Sigmoid colon (tissue), 4 donors: ENCODE measurements at regions not wholly inside any gene's neighbourhood (a gene's known extent, or its start where the extent isn't known, plus 50 kb on each side); places are given as distances from the start of the nearest gene placed in this dataset.
"Not testable (repeated sequence)": the region's sequence is repeated elsewhere in the genome, so short reads cannot be mapped to it uniquely, and the experiment has no call there.

Experiments
- POLR2A ChIP-seq, 2 donors: fragments of 450-650 bp; IDR thresholded peaks; one replicate each; pipeline ENCODE4 v1.6.1; 2016; ENCODE audit warnings: antibody characterized with exemption in 2 of 2, mild to moderate bottlenecking in 2 of 2, moderate library complexity in 2 of 2
- POLR2AphosphoS5 ChIP-seq, 4 donors: sonication (generic); formaldehyde crosslinking; IDR thresholded peaks; one replicate each; pipeline ENCODE4 v1.6.1; 2017; ENCODE audit warnings: antibody characterized with exemption in 4 of 4
- TF ChIP-seq, protein P1 (sequence below), 4 experiments: fragments of 450-650 bp in 3 of 4; fragments of 200-600 bp in 1 of 4; IDR thresholded peaks; one replicate each; pipeline ENCODE4 v1.5.1; 2016 to 2019; ENCODE audit warnings: antibody characterized with exemption in 4 of 4, mild to moderate bottlenecking in 3 of 4, moderate library complexity in 2 of 4

GRCh38 chr22:10673065-10673464 is 4854.9 kb upstream of the OR11H1 start:
- TF ChIP-seq, protein P1, sequence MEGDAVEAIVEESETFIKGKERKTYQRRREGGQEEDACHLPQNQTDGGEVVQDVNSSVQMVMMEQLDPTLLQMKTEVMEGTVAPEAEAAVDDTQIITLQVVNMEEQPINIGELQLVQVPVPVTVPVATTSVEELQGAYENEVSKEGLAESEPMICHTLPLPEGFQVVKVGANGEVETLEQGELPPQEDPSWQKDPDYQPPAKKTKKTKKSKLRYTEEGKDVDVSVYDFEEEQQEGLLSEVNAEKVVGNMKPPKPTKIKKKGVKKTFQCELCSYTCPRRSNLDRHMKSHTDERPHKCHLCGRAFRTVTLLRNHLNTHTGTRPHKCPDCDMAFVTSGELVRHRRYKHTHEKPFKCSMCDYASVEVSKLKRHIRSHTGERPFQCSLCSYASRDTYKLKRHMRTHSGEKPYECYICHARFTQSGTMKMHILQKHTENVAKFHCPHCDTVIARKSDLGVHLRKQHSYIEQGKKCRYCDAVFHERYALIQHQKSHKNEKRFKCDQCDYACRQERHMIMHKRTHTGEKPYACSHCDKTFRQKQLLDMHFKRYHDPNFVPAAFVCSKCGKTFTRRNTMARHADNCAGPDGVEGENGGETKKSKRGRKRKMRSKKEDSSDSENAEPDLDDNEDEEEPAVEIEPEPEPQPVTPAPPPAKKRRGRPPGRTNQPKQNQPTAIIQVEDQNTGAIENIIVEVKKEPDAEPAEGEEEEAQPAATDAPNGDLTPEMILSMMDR (IDR thresholded peaks at IDR 0.05): not testable (repeated sequence)
- TF ChIP-seq POLR2AphosphoS5, POLR2A (IDR thresholded peaks at IDR 0.05): not testable (repeated sequence)
